Heart right ventricle (tissue), 16 donors: ENCODE measurements at regions not wholly inside any gene's neighbourhood (a gene's known extent, or its start where the extent isn't known, plus 50 kb on each side); places are given as distances from the start of the nearest gene placed in this dataset.

ENCODE experiments used
- ATAC-seq, 8 donors: fragments of 200-7000 bp; cut with Tn5 transposase; one replicate each; pipeline ENCODE4 v1.9.1; 2020; ENCODE audit warnings: mild to moderate bottlenecking in 8 of 8, moderate library complexity in 8 of 8, moderate number of reproducible peaks in 1 of 8
- DNase-seq, 2 donors: peaks; one replicate each; pipeline ENCODE4 v3.0.0-alpha.2; 2020
- H3K27ac ChIP-seq, 10 donors: fragments of 200-600 bp; sonication (generic) in 2 of 10; one replicate each; pipeline versions ENCODE4 v1.5.0 to v1.8.0; 2020 to 2022; ENCODE audit warnings: mild to moderate bottlenecking in 3 of 10
- H3K27me3 ChIP-seq, 7 donors: fragments of 200-600 bp; one replicate each; pipeline ENCODE4 v1.8.0; 2021 to 2022; ENCODE audit warnings: mild to moderate bottlenecking in 2 of 7
- H3K36me3 ChIP-seq, 9 donors: fragments of 200-600 bp; sonication (generic) in 1 of 9; one replicate each; pipeline versions ENCODE4 v1.5.0 to v1.8.0; 2020 to 2022; ENCODE audit warnings: mild to moderate bottlenecking in 2 of 9
- H3K4me1 ChIP-seq, 9 donors: fragments of 200-600 bp; sonication (generic) in 1 of 9; one replicate each; pipeline versions ENCODE4 v1.5.0 to v1.8.0; 2020 to 2022; ENCODE audit warnings: mild to moderate bottlenecking in 4 of 9
- H3K4me3 ChIP-seq, 10 donors: fragments of 200-600 bp; sonication (generic) in 2 of 10; one replicate each; pipeline versions ENCODE4 v1.5.0 to v1.8.0; 2020 to 2022; ENCODE audit warnings: mild to moderate bottlenecking in 7 of 10, moderate library complexity in 2 of 10
- H3K9me3 ChIP-seq, 11 donors: fragments of 200-600 bp in 10 of 11; sonication (generic) in 2 of 11; one replicate each; pipeline versions ENCODE4 v1.5.0 to v1.8.0; 2013 to 2022; ENCODE audit warnings: mild to moderate bottlenecking in 2 of 11, control low read depth in 1 of 11, moderate library complexity in 1 of 11
- CTCF ChIP-seq, 9 donors: fragments of 200-600 bp; sonication (generic) in 2 of 9; IDR thresholded peaks; one replicate each; pipeline versions ENCODE4 v1.5.0 to v1.8.0; 2021 to 2022; ENCODE audit warnings: antibody characterized with exemption in 9 of 9, mild to moderate bottlenecking in 5 of 9, moderate library complexity in 1 of 9
- WGBS, 2 donors: extraction: QIAGEN DNeasy Blood & Tissue Kit; methylation state at CpG; one replicate each; pipeline ENCODE4 v1.1.7; 2013; ENCODE audit warnings: inconsistent platforms in 1 of 2; 5-methylcytosine and 5-hydroxymethylcytosine counted together
- intact Hi-C, 10 donors: fragments of 100-400 bp; cut with DNase I; formaldehyde crosslinking; loops; one replicate each; pipeline versions ENCODE4 v1.11.1 to v1.14.2; 2022
- donor health status: Arrhythmogenic right ventricular cardiomyopathy.
- donor health status: ischemic (EF 13 %, LVEDD 7.1; RV severe dilation, severe dysfunction).
- donor health status: healthy with polysubstance abuse.
- donor health status: DM: no; HTN: yes; CAD: no.
- donor health status: DM: no; HTN: no; CAD: no.
- donor health status: ischemic (EF 25% LVEDD 6.9; RV normal size, moderate dysfunction).
- donor health status: ischemic (EF 25% LVEDD 5.7; RV mildly dilated, moderate dysfunction).
- donor health status: healthy.
- donor health status: DM: yes; HTN: yes; CAD: no.
- donor health status: Ischemic cardiomyopathy.
- donor health status: ischemic (EF 35%, LVEDD 5.7; RV mildly dilated, moderate dysfunction).
- donor health status: nonischemic (EF 11% LVEDD 7.7; RV severe dilation, severe dysfunction).
- donor health status: DM: yes; HTN: yes; CAD: no.
- donor health status: PGD.
- donor health status: ischemic (EF 29% LVEDD 5.4; RV normal size, mild dysfunction).
- donor health status: nonischemic (EF 23%, LVEDD 6.1; RV moderate dilation, normal function).

GRCh38 chr9:129253803-129254381 lies 75.8 kb upstream of the IER5L start:
- 8 to 10% methylated on average over 23 of the region's 23 CpGs for WGBS, 2 donors
- Histone ChIP-seq H3K9me3 (no peaks in the 10 kb centered on the region), H3K27ac (peak overlapping the region; percentile 79 to 95 (median 84)), H3K27me3 (peaks cover 0 to 12% (median 0%) of the 10 kb centered on the region in 7 donors), H3K4me3 (peak overlapping the region in 6 of 10 donors; percentile 12 to 24 (median 22)), H3K4me1 (peaks cover 9 to 43% (median 31%) of the 10 kb centered on the region in 9 donors), H3K36me3 (no peaks in the 10 kb centered on the region)
- TF ChIP-seq CTCF (IDR thresholded peaks at IDR 0.05) = peak in 1 of 9 donors; percentile 10
- intact Hi-C loops = loop anchor here in 4 of 10 donors (2.0 to 10.0 kb wide), 6 partner anchors 79 to 351 kb away; no protein-coding TSS in a partner anchor
- ATAC-seq (peak; percentile 71 to 90 (median 84)), DNase-seq (peak; percentile 79 to 82)

- peak; percentile 60 to 89 (median 80) for ATAC-seq
- H3K36me3 ChIP-seq = no peaks in the 10 kb centered on the region
- H3K27ac ChIP-seq = peak overlapping the region; percentile 79 to 95 (median 84)
- no peak for TF ChIP-seq CTCF (IDR thresholded peaks at IDR 0.05)
- H3K9me3 ChIP-seq = no peaks in the 10 kb centered on the region
- intact Hi-C loops = loop anchor here in 4 of 10 donors (5.0 to 10.0 kb wide), 5 partner anchors 111 to 352 kb away; no protein-coding TSS in a partner anchor
- 48 to 49% methylated on average over 28 of the region's 28 CpGs for WGBS, 2 donors
- peaks cover 0 to 5% (median 0%) of the 10 kb centered on the region in 7 donors for H3K27me3 ChIP-seq
- peak overlapping the region in 6 of 10 donors; percentile 12 to 24 (median 22) for H3K4me3 ChIP-seq
- peaks cover 9 to 36% (median 23%) of the 10 kb centered on the region in 9 donors for H3K4me1 ChIP-seq
- peak; percentile 40 to 69 for DNase-seq
Measured at GRCh38 chr9:129252937-129253802, 75.1 kb upstream of the IER5L start.

- H3K27me3 ChIP-seq = no peaks in the 10 kb centered on the region
- intact Hi-C loops = loop anchor here in 4 of 10 donors (5.0 to 10.0 kb wide), 5 partner anchors 108 to 354 kb away; no protein-coding TSS in a partner anchor
- 75 to 84% methylated on average over 2 of the region's 2 CpGs for WGBS, 2 donors
- H3K36me3 ChIP-seq = no peaks in the 10 kb centered on the region
- peaks cover 9 to 35% (median 17%) of the 10 kb centered on the region in 9 donors for H3K4me1 ChIP-seq
- TF ChIP-seq CTCF (IDR thresholded peaks at IDR 0.05) = no peak
- no peak overlapping the region for H3K4me3 ChIP-seq
- DNase-seq (no peak), ATAC-seq (no peak)
- H3K27ac ChIP-seq = no peak overlapping the region
- H3K9me3 ChIP-seq = no peaks in the 10 kb centered on the region
Measured at GRCh38 chr9:129250786-129251185, 72.7 kb upstream of the IER5L start.
